ENCODE measurements at regions not wholly inside any gene's neighbourhood (a gene's known extent, or its start where the extent isn't known, plus 50 kb on each side); places are given as distances from the start of the nearest gene placed in this dataset.
"Not testable (repeated sequence)": the region's sequence is repeated elsewhere in the genome, so short reads cannot be mapped to it uniquely, and the experiment has no call there.

- TF ChIP-seq, protein P1, sequence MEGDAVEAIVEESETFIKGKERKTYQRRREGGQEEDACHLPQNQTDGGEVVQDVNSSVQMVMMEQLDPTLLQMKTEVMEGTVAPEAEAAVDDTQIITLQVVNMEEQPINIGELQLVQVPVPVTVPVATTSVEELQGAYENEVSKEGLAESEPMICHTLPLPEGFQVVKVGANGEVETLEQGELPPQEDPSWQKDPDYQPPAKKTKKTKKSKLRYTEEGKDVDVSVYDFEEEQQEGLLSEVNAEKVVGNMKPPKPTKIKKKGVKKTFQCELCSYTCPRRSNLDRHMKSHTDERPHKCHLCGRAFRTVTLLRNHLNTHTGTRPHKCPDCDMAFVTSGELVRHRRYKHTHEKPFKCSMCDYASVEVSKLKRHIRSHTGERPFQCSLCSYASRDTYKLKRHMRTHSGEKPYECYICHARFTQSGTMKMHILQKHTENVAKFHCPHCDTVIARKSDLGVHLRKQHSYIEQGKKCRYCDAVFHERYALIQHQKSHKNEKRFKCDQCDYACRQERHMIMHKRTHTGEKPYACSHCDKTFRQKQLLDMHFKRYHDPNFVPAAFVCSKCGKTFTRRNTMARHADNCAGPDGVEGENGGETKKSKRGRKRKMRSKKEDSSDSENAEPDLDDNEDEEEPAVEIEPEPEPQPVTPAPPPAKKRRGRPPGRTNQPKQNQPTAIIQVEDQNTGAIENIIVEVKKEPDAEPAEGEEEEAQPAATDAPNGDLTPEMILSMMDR (IDR thresholded peaks at IDR 0.05; ENCODE audit: low read depth, low read length, poor library complexity, severe bottlenecking), result not testable (repeated sequence)
- TF ChIP-seq EZH2phosphoT487 (IDR thresholded peaks at IDR 0.05; ENCODE audit: borderline replicate concordance, low read length), result not testable (repeated sequence)
Observed at GRCh38 chr21:31583937-31584336, 75.6 kb upstream of the SOD1 start.
